PC-3 (cell line): ENCODE measurements at regions not wholly inside any gene's neighbourhood (a gene's known extent, or its start where the extent isn't known, plus 50 kb on each side); places are given as distances from the start of the nearest gene placed in this dataset.

Source experiments
- CTCF ChIP-seq: fragments of 300-600 bp; sonication (generic); conservative IDR thresholded peaks from 2 replicates; pipeline ENCODE4 v1.5.1; 2017; ENCODE audit warnings: antibody characterized with exemption, low read depth, mild to moderate bottlenecking, low read length
- EZH2phosphoT487 ChIP-seq: fragments of 300-600 bp; sonication (generic); IDR thresholded peaks from 2 replicates; pipeline ENCODE4 v1.6.1; 2018; ENCODE audit warnings: mild to moderate bottlenecking, antibody characterized with exemption, low read length, borderline replicate concordance

- TF ChIP-seq CTCF (no peak), EZH2phosphoT487 (no peak)
These were observed 553.1 kb upstream of the MAN1A1 start for GRCh38 chr6:119902681-119903080.
